ENCODE measurements at regions not wholly inside any gene's neighbourhood (a gene's known extent, or its start where the extent isn't known, plus 50 kb on each side); places are given as distances from the start of the nearest gene placed in this dataset.

DNA sequence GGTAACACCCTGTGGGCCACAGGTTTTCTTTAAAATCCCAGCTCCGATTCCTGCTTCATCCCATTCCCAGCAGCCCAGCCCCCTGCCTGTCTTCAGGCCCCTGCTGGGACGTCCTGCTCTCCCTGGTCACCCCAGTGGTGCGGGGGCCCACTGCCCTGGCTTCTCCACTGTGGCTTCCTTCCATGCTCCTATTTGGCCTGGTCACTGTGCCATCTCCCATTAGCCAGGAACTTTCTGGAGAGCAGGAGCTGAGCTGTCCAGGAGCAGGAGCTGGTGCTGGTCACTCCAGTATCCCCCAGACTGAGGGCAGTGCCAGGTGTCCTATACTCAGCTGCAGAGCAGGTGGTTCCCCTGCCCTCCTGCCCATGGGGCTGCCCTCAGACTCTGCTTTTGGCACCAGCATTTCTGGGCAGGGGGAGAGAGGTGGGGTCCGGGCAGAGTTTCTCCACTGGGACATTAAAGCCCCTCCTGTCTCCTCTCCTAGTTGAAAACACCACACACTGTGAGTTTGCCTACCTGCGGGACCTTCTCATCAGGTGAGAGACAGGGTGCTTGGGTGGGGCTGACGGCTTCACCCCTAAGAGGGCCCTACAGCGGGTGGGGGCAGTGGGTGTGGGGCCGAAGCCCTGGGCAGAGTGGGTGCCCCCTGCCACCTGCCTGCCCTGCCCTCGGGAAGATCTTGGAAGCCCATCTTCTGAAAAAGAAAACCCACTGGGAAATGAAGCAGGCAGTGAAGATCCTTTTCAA is 356.2 kb downstream of the SEC14L1 start:
- TF ChIP-seq CTCF (IDR thresholded peaks at IDR 0.05) (no peak), ZFX (IDR thresholded peaks at IDR 0.05; ENCODE audit: borderline replicate concordance) (no peak)

Measured in 22Rv1 (cell line).